IPS-18a (cell line): ENCODE measurements at regions not wholly inside any gene's neighbourhood (a gene's known extent, or its start where the extent isn't known, plus 50 kb on each side); places are given as distances from the start of the nearest gene placed in this dataset.

Source experiments
- H3K27ac ChIP-seq: one replicate; pipeline ENCODE4 v1.5.1; 2013; ENCODE audit warnings: low read length
- H3K27me3 ChIP-seq: one replicate; pipeline ENCODE4 v1.6.1; 2013; ENCODE audit warnings: mild to moderate bottlenecking, low read length; ENCODE audit not compliant: control insufficient read depth, insufficient read depth
- H3K36me3 ChIP-seq: one replicate; pipeline ENCODE4 v1.6.1; 2013; ENCODE audit warnings: low read depth, low read length; ENCODE audit not compliant: control insufficient read depth
- H3K4me1 ChIP-seq: one replicate; pipeline ENCODE4 v1.6.1; 2013; ENCODE audit warnings: low read depth, low read length; ENCODE audit not compliant: control insufficient read depth
- H3K4me3 ChIP-seq: one replicate; pipeline ENCODE4 v1.5.1; 2013; ENCODE audit warnings: low read length
- H3K9ac ChIP-seq: one replicate; pipeline ENCODE4 v1.6.1; 2013; ENCODE audit warnings: mild to moderate bottlenecking, low read length, moderate library complexity
- H3K9me3 ChIP-seq: one replicate; pipeline ENCODE4 v1.6.1; 2013; ENCODE audit warnings: low read depth, low read length; ENCODE audit not compliant: control insufficient read depth

DNA sequence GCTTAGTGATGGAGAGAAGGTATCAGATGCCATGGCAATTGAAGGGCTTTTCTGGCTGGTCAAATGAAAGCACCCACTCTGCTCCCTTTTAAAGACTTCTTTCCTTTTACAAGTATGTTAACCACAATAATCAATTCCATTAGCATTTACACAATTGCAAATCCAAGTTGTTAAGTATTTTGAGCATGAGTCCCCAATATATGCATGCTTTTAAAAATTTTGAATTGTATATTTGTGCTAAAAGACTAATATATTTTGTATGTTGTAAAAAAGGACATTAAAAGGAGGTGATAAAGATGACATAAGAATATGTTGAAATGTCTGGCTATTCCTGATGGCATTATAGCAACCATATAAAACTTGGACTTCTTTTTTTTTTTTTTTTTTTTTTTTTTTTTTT is 639.9 kb upstream of the CPEB2 start:
- Histone ChIP-seq H3K9ac (no peak overlapping the region), H3K4me3 (no peak overlapping the region), H3K9me3 (no peaks in the 10 kb centered on the region), H3K36me3 (no peaks in the 10 kb centered on the region), H3K4me1 (peaks cover 4% of the 10 kb centered on the region), H3K27me3 (no peaks in the 10 kb centered on the region), H3K27ac (no peak overlapping the region)

DNA sequence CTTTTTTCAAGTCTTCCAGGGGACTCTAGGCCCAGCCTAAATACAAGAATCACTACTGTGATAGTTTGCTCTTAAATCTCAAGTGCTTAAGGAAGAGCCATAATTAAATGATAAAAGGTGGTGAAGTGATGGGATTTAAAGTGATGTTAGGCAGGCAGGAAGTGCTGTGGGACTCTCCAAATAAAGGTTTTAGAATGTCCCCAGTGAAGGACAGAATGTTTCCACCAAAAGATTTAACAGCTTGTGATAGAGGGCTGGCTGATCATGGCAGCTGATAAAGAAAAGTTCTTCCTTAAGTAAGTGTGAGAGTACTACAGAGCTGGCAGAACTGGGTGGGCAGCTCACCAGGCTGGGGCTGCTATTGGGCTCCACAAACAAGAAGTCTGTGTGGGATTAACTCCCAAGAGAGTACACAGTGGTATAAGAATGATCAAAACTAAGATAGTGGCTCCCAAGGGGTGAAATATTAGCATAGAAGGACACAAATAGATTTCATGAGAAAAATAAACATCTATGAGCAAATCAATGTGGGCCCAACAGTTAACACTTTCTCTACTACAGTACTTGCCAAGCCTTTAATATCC is 637.2 kb upstream of the CPEB2 start:
- Histone ChIP-seq H3K9ac (no peak overlapping the region), H3K4me3 (no peak overlapping the region), H3K4me1 (peaks cover 4% of the 10 kb centered on the region), H3K27me3 (no peaks in the 10 kb centered on the region), H3K9me3 (no peaks in the 10 kb centered on the region), H3K27ac (no peak overlapping the region), H3K36me3 (no peaks in the 10 kb centered on the region)

DNA sequence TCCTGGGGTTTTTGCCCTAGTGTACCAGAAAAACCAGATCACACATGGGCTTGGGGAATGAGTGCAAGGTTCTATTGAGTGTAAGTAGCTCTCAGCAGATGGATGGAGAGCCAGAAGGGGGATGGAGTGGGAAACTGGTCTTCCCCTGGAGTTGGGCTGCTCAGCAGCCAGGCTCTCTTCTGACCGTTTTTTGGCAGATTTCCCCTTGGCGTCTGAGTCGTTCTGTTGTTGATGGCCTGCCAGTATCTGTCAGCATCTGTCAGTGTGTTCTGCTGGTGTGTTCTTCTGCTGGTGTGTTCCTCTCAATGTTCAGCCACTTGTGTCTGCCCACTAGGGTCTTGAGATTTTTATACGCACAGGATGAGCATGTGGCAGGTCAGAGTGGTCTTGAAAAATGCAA is 633.9 kb upstream of the CPEB2 start:
- peaks cover 11% of the 10 kb centered on the region for H3K4me1 ChIP-seq
- no peak overlapping the region for H3K4me3 ChIP-seq
- H3K36me3 ChIP-seq: no peaks in the 10 kb centered on the region
- no peak overlapping the region for H3K9ac ChIP-seq
- no peak overlapping the region for H3K27ac ChIP-seq
- H3K9me3 ChIP-seq: no peaks in the 10 kb centered on the region
- no peaks in the 10 kb centered on the region for H3K27me3 ChIP-seq

DNA sequence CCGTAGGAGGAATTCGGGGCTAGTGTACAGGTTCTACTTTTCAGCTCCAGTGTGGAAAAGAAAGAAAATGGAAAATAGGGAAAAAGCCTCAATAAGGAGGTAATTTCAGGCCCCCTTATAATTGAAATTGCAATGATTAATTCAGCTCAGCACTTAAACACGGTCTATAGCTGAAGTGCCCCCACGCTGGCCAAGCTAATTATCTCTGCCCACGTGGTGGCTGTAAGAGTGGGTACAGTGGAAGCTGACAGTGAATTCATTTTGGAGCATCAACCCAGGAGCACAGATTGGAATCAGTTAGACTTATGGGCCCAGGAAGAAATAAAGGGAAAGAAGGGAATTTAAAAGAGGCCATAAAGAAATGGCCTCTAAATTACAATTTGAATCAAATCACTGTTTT is 631.1 kb upstream of the CPEB2 start:
- H3K9me3 ChIP-seq: no peaks in the 10 kb centered on the region
- no peak overlapping the region for H3K9ac ChIP-seq

DNA sequence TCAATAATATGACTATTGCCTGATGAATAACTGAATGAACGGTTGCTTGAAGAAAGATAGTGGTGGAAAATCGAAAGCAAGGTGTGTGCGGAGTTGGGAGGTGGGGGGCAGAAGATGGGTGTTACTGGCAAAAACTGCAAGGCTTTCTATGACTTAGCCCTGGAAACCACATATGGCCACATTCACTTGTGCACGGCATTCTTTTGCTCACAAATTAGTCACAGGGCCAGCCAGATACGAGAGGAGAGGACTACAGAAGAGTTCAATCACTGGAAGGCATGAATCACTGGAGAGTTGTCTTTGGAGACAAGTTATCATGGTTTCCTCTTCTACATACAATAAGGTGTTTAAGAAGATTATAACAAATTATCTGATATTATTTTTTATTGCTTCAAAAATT is 626.5 kb upstream of the CPEB2 start:
- no peaks in the 10 kb centered on the region for H3K9me3 ChIP-seq
- H3K27ac ChIP-seq: no peak overlapping the region

More for the DNA sequence above, 631.1 kb upstream of the CPEB2 start:
- H3K4me3 ChIP-seq: no peak overlapping the region
- no peaks in the 10 kb centered on the region for H3K27me3 ChIP-seq
- H3K4me1 ChIP-seq: peaks cover 6% of the 10 kb centered on the region
- no peak overlapping the region for H3K27ac ChIP-seq
- no peaks in the 10 kb centered on the region for H3K36me3 ChIP-seq

DNA sequence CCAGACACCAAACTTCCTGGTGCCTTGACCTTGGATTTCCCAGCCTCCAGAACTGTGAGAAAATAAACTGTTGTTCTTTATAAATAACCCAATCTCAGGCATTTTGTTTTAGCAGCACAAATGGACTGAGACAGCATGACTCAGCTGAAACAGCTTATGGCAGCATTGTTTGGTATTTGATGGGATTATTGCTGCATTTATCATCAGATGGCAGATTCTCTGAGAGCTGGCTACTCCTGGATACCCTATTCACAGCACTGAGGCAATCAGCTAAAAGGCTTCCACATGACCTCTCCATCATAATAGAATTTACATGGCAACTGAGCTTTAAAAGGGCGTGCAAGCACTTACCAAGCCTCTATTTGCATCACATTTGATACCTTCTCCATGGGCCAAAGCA is 623.1 kb upstream of the CPEB2 start:
- H3K9ac ChIP-seq: no peak overlapping the region
- H3K27me3 ChIP-seq: no peaks in the 10 kb centered on the region
- no peak overlapping the region for H3K4me3 ChIP-seq
- no peaks in the 10 kb centered on the region for H3K4me1 ChIP-seq
- no peaks in the 10 kb centered on the region for H3K36me3 ChIP-seq
- H3K9me3 ChIP-seq: no peaks in the 10 kb centered on the region
- no peak overlapping the region for H3K27ac ChIP-seq

More for the DNA sequence above, 626.5 kb upstream of the CPEB2 start:
- H3K27me3 ChIP-seq: no peaks in the 10 kb centered on the region
- H3K9ac ChIP-seq: no peak overlapping the region
- H3K36me3 ChIP-seq: no peaks in the 10 kb centered on the region
- H3K4me3 ChIP-seq: no peak overlapping the region
- peaks cover 3% of the 10 kb centered on the region for H3K4me1 ChIP-seq

DNA sequence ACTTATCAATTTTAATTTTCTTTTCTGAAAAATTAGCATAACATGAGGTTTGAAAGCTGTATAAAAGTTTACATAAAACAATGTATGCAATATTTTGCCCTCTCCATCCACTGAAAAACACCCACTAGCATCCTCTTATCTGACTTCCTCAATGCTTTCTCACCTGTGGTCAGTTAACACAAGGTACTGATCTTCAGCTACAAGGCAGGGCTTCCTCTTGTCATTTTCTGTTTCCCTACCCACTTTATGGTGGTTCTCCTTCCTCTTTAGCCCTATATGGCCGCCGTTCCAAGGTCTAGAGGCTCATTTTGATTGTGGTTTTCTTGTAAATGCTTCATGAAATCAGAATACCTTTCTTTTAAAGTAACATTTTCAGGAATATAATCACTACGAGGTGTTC is 618.6 kb upstream of the CPEB2 start:
- Histone ChIP-seq H3K4me1 (no peaks in the 10 kb centered on the region), H3K36me3 (no peaks in the 10 kb centered on the region), H3K9ac (no peak overlapping the region), H3K4me3 (no peak overlapping the region), H3K9me3 (no peaks in the 10 kb centered on the region), H3K27me3 (no peaks in the 10 kb centered on the region), H3K27ac (no peak overlapping the region)

DNA sequence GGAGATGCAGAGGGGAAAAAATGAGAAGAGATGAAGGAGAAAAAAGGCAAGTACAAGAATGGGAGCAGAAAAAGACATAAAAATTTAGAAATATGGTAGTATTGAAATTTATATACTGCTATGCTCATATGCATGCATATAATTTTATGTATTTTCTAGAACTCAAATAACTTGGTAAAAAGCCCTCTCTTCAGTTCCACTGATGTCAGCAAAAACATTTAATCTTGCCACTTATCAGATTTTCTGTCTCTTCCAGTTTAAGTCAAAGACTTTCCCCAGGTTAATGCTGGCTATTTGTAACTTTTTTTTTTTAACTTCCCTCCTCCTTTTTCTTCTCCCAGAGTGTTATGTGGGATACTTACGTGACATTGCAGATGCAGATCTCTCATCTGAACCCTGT is 617.5 kb upstream of the CPEB2 start:
- Histone ChIP-seq H3K4me1 (no peaks in the 10 kb centered on the region), H3K36me3 (no peaks in the 10 kb centered on the region), H3K4me3 (no peak overlapping the region), H3K27ac (no peak overlapping the region), H3K9me3 (no peaks in the 10 kb centered on the region), H3K9ac (no peak overlapping the region), H3K27me3 (no peaks in the 10 kb centered on the region)

DNA sequence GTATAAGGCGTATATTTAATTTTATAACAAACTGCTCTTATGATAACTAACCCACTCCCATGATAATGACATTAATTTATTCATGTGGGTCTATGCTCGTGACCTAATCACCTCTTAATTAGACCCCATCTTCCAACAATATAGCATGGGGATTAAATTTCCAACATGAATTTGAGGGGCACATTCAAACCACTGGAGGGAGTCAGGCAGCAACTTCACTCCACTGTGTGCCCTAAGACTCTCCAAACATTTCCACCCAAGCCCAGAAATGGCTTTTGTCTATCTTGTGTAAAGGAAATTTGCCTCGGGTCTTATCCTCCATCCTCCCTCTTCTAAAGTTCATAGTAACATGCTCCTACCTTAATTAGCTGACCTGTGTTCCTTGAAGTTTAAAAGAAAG is 616.1 kb upstream of the CPEB2 start:
- Histone ChIP-seq H3K9me3 (no peaks in the 10 kb centered on the region), H3K27ac (no peak overlapping the region), H3K27me3 (no peaks in the 10 kb centered on the region), H3K4me3 (no peak overlapping the region), H3K9ac (no peak overlapping the region), H3K36me3 (no peaks in the 10 kb centered on the region), H3K4me1 (no peaks in the 10 kb centered on the region)

DNA sequence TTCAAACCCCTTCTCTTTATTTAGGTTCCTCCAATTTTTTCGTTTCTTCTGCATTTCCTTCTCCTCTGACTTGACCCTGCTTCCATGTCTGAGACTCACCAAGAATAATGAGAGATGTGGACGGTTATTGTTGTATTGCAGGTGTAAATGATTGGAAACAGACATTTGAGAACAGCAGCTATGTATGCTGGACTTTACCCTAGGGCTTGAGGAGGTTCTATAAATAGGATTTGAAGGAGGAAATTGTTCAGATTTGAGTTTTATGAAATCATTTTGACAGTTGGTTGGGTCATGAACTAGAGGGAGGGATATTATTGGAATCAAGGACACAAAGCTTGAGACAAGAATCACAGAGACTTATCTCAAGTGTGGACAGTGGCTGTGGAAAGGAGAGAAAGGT is 614.6 kb upstream of the CPEB2 start:
- Histone ChIP-seq H3K4me1 (no peaks in the 10 kb centered on the region), H3K27me3 (no peaks in the 10 kb centered on the region), H3K4me3 (no peak overlapping the region), H3K36me3 (no peaks in the 10 kb centered on the region), H3K9ac (no peak overlapping the region), H3K9me3 (no peaks in the 10 kb centered on the region), H3K27ac (no peak overlapping the region)

DNA sequence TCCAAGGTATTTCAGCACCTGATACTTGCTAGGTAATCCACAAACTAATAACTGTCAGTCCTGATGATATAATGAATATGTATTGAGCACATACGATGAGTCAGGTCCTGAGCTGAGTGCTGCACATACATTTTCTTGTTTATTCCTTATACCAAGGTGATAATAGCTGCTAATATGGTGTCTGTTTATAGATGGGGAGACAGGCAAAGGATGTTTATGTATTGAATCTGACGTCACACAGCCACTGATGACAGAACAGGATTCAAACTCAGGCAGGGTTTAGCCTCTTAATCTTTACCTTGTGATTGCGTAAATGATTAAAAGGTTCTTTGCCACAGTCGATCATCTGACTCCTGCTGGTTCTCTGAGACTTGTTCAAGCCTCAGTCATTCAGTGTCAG is 609.9 kb upstream of the CPEB2 start:
- no peaks in the 10 kb centered on the region for H3K9me3 ChIP-seq
- no peak overlapping the region for H3K27ac ChIP-seq
- H3K4me3 ChIP-seq: no peak overlapping the region
- H3K27me3 ChIP-seq: no peaks in the 10 kb centered on the region
- H3K9ac ChIP-seq: no peak overlapping the region
- H3K4me1 ChIP-seq: no peaks in the 10 kb centered on the region
- H3K36me3 ChIP-seq: no peaks in the 10 kb centered on the region

DNA sequence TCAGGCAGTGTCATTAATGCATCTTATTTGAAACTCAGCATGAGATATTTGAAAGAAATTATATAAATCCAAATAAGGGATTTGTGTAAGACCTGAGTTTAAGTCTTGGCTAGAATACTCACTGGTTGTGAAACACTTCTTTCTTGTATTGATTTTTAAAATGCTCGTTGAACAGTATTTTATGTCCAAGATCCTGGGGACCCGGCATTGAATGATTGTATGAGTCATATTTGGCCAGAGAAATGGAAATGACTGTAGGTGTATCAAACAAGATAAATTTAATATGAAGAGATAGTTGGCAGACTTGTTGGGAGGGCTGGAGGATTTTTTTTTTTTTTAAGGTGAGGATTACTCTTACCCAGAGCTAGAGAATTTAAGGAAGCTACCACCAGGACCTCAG is 606.1 kb upstream of the CPEB2 start:
- Histone ChIP-seq H3K27me3 (no peaks in the 10 kb centered on the region), H3K4me1 (no peaks in the 10 kb centered on the region), H3K27ac (no peak overlapping the region), H3K4me3 (no peak overlapping the region), H3K9ac (no peak overlapping the region), H3K36me3 (no peaks in the 10 kb centered on the region), H3K9me3 (no peaks in the 10 kb centered on the region)
